Ishikawa (cell line): ENCODE measurements at regions not wholly inside any gene's neighbourhood (a gene's known extent, or its start where the extent isn't known, plus 50 kb on each side); places are given as distances from the start of the nearest gene placed in this dataset.

Experiments used
- CEBPB ChIP-seq: IDR thresholded peaks from 2 replicates; pipeline ENCODE4 v1.6.1; 2012
- CREB1 ChIP-seq: IDR thresholded peaks from 2 replicates; pipeline ENCODE4 v1.6.1; 2012; ENCODE audit warnings: low read depth
- EGR1 ChIP-seq: IDR thresholded peaks from 2 replicates; pipeline ENCODE4 v1.6.1; 2012
- EP300 ChIP-seq: IDR thresholded peaks from 2 replicates; pipeline ENCODE4 v1.6.1; 2012; ENCODE audit warnings: borderline replicate concordance
- MAX ChIP-seq: IDR thresholded peaks from 2 replicates; pipeline ENCODE4 v1.6.1; 2012
- NFIC ChIP-seq: IDR thresholded peaks from 2 replicates; pipeline ENCODE4 v1.6.1; 2012
- RAD21 ChIP-seq: IDR thresholded peaks from 2 replicates; pipeline ENCODE4 v1.6.1; 2012; ENCODE audit warnings: low read depth
- REST ChIP-seq: IDR thresholded peaks from 2 replicates; pipeline ENCODE4 v1.6.1; 2012; ENCODE audit warnings: low read depth, mild to moderate bottlenecking
- TAF1 ChIP-seq: IDR thresholded peaks from 2 replicates; pipeline ENCODE4 v1.6.1; 2012; ENCODE audit warnings: low read depth, mild to moderate bottlenecking
- TCF12 ChIP-seq: IDR thresholded peaks from 2 replicates; pipeline ENCODE4 v1.6.1; 2012; ENCODE audit warnings: low read depth
- USF1 ChIP-seq: IDR thresholded peaks from 2 replicates; pipeline ENCODE4 v1.6.1; 2012
- YY1 ChIP-seq: IDR thresholded peaks from 2 replicates; pipeline ENCODE4 v1.6.1; 2012; ENCODE audit warnings: low read depth

- TF ChIP-seq EP300 (no peak), REST (no peak), YY1 (no peak), MAX (no peak), TCF12 (no peak), NFIC (no peak), CREB1 (no peak), CEBPB (no peak), RAD21 (no peak), TAF1 (no peak), EGR1 (no peak), USF1 (no peak)
These were observed 1151.1 kb downstream of the TYW1 start for GRCh38 chr7:68147614-68148238.
